ENCODE measurements at regions not wholly inside any gene's neighbourhood (a gene's known extent, or its start where the extent isn't known, plus 50 kb on each side); places are given as distances from the start of the nearest gene placed in this dataset.

DNA sequence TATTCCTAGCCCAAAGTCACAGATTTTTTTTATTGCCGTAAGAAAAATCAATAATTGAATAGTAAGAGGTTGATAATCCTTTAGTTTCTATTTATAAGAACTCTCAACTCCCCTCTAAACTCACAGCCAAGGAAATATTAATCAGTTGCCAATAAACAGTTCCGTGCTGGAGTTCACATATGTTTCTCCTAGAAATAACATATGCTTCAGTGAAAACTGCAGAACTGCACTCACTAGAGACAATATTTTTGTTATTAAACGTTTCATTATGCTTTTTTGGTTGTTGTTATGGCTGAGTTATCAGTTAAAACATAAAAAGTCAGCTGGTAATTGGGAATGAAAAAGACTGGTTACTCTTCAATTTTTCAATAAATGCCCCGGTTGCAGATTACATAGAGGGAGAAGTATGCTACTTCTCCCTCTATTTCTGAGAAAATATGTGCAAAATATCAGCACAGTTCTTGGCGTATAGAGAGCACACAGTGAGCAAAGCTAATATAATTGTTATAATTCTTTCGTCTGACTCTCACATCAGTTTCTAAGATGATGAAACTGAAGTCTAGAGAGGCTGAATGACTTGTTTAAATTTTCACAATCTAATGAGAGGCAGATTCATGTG is 781.2 kb upstream of the GRM7 start:
- Mint-ChIP-seq H3K27ac (ENCODE audit: unreplicated experiment) (no peak overlapping the region), H3K4me3 (ENCODE audit: low read depth, unreplicated experiment) (no peak overlapping the region), H3K36me3 (ENCODE audit: insufficient read depth, unreplicated experiment) (no peaks in the 10 kb centered on the region), H3K4me1 (ENCODE audit: low read depth, unreplicated experiment) (no peaks in the 10 kb centered on the region), H3K27me3 (ENCODE audit: unreplicated experiment) (no peaks in the 10 kb centered on the region), H3K9me3 (ENCODE audit: low read depth, unreplicated experiment) (peaks cover 2% of the 10 kb centered on the region)
- no peak for DNase-seq
- CTCF ChIA-PET = no interaction called here
- no TSS peak for BruUV-seq (replicated peaks)
- intact Hi-C loops (cut with micrococcal nuclease; ENCODE audit: unreplicated experiment) = loop anchor here (10.0 kb wide), 1 partner anchor 265 kb away; no protein-coding TSS in a partner anchor
- TF ChIP-seq, protein P1, sequence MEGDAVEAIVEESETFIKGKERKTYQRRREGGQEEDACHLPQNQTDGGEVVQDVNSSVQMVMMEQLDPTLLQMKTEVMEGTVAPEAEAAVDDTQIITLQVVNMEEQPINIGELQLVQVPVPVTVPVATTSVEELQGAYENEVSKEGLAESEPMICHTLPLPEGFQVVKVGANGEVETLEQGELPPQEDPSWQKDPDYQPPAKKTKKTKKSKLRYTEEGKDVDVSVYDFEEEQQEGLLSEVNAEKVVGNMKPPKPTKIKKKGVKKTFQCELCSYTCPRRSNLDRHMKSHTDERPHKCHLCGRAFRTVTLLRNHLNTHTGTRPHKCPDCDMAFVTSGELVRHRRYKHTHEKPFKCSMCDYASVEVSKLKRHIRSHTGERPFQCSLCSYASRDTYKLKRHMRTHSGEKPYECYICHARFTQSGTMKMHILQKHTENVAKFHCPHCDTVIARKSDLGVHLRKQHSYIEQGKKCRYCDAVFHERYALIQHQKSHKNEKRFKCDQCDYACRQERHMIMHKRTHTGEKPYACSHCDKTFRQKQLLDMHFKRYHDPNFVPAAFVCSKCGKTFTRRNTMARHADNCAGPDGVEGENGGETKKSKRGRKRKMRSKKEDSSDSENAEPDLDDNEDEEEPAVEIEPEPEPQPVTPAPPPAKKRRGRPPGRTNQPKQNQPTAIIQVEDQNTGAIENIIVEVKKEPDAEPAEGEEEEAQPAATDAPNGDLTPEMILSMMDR (IDR thresholded peaks at IDR 0.05; ENCODE audit: unreplicated experiment) = no peak

DNA sequence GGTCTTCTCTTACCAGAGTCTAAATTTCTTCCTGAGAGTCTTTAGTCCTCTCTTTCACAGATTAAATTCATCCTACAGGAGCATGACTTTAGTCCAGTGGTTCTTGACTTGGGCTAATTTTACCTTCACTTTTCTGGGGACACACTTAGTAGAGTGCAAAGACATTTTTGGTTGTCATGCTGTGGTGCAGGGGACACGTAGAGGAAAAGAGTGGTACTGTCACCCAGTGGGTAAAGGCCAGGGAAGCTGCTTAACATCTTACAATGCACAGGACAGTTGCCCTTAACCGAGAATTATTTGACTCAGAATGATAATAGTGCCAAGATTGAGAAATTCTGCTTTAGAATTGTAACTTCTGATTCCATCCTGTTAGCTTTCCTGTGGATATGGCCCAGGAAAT is 772.5 kb upstream of the GRM7 start:
- Mint-ChIP-seq H3K27ac (ENCODE audit: unreplicated experiment) (no peak overlapping the region), H3K4me3 (ENCODE audit: low read depth, unreplicated experiment) (no peak overlapping the region), H3K4me1 (ENCODE audit: low read depth, unreplicated experiment) (no peaks in the 10 kb centered on the region), H3K9me3 (ENCODE audit: low read depth, unreplicated experiment) (no peaks in the 10 kb centered on the region), H3K27me3 (ENCODE audit: unreplicated experiment) (no peaks in the 10 kb centered on the region), H3K36me3 (ENCODE audit: insufficient read depth, unreplicated experiment) (no peaks in the 10 kb centered on the region)
- intact Hi-C loops (cut with micrococcal nuclease; ENCODE audit: unreplicated experiment) = no loop called here
- TF ChIP-seq, protein P1 (IDR thresholded peaks at IDR 0.05; ENCODE audit: unreplicated experiment) = no peak
- no peak for DNase-seq
- CTCF ChIA-PET = no interaction called here
- BruUV-seq (replicated peaks) = no TSS peak

DNA sequence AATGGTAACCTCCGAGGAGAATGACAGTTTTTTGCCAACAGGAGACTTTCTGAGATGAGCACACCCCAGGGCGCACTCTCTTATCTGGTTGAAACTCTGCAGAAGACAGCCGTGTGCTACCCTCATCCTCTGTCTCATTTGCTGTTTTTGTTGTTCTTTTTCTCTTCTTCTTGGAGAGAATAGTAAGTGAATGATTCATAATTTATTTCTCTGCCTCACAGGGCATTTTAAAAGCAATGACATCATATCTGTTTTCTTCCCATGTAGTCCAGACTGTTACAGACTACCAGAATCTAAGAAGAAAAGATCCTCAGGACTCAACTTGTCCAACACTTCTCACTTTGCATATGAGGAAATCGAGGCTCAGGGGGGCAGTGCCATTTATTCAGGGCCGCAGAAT is 771.1 kb upstream of the GRM7 start:
- H3K36me3 Mint-ChIP-seq (ENCODE audit: insufficient read depth, unreplicated experiment) = no peaks in the 10 kb centered on the region
- no peak overlapping the region for H3K4me3 Mint-ChIP-seq (ENCODE audit: low read depth, unreplicated experiment)
- H3K27me3 Mint-ChIP-seq (ENCODE audit: unreplicated experiment) = no peaks in the 10 kb centered on the region
- CTCF ChIA-PET = no interaction called here
- intact Hi-C loops (cut with micrococcal nuclease; ENCODE audit: unreplicated experiment) = no loop called here
- H3K27ac Mint-ChIP-seq (ENCODE audit: unreplicated experiment) = no peak overlapping the region
- no peak for DNase-seq
- H3K4me1 Mint-ChIP-seq (ENCODE audit: low read depth, unreplicated experiment) = no peaks in the 10 kb centered on the region
- TF ChIP-seq, protein P1 (IDR thresholded peaks at IDR 0.05; ENCODE audit: unreplicated experiment) = no peak
- BruUV-seq (replicated peaks) = no TSS peak
- H3K9me3 Mint-ChIP-seq (ENCODE audit: low read depth, unreplicated experiment) = no peaks in the 10 kb centered on the region

DNA sequence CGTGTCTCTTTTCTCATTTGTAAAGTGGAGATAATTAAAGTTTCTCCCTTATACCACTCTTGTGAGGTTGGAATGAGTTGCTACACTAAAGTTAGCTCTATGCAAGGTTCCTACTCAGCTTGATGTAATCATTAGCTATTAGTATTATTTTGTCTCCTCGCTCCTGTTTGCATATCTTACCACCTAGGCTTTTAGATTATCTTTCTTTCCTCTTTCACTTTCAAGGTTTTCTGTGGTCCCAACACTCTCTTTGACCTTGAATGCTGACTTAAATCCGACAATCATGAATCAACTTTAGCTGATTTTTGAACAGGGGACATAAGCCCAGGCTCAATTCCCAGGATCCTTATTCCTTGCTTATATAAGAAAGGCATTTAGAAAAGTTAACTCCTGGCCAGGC is 769.7 kb upstream of the GRM7 start:
- no TSS peak for BruUV-seq (replicated peaks)
- TF ChIP-seq, protein P1 (IDR thresholded peaks at IDR 0.05; ENCODE audit: unreplicated experiment) = no peak
- Mint-ChIP-seq H3K36me3 (ENCODE audit: insufficient read depth, unreplicated experiment) (no peaks in the 10 kb centered on the region), H3K9me3 (ENCODE audit: low read depth, unreplicated experiment) (no peaks in the 10 kb centered on the region), H3K4me1 (ENCODE audit: low read depth, unreplicated experiment) (no peaks in the 10 kb centered on the region), H3K27me3 (ENCODE audit: unreplicated experiment) (no peaks in the 10 kb centered on the region), H3K4me3 (ENCODE audit: low read depth, unreplicated experiment) (no peak overlapping the region), H3K27ac (ENCODE audit: unreplicated experiment) (no peak overlapping the region)
- CTCF ChIA-PET = no interaction called here
- DNase-seq = no peak
- intact Hi-C loops (cut with micrococcal nuclease; ENCODE audit: unreplicated experiment) = no loop called here

Measured in Calu3 (cell line).